ENCODE measurements at regions not wholly inside any gene's neighbourhood (a gene's known extent, or its start where the extent isn't known, plus 50 kb on each side); places are given as distances from the start of the nearest gene placed in this dataset.

GRCh38 chr4:38222892-38223291 is 262.7 kb downstream of the PTTG2 start:
- H4K20me1 ChIP-seq (ENCODE audit: insufficient read depth), result no peaks in the 10 kb centered on the region
- H3K9me3 ChIP-seq (ENCODE audit: low read length), result no peaks in the 10 kb centered on the region
- no peaks in the 10 kb centered on the region for H3K36me3 ChIP-seq (ENCODE audit: insufficient read depth, low read length)
- no peak overlapping the region for H3K4me3 ChIP-seq (ENCODE audit: low read length)
- H3K27me3 ChIP-seq (ENCODE audit: insufficient read depth, low read depth, low read length), result no peaks in the 10 kb centered on the region
- no peak overlapping the region for H3K9ac ChIP-seq (ENCODE audit: low read length)
- no peak overlapping the region for H3K27ac ChIP-seq (ENCODE audit: low read length)
- TF ChIP-seq POLR2AphosphoS5 (IDR thresholded peaks at IDR 0.05), result no peak
- TF ChIP-seq CTCF (IDR thresholded peaks at IDR 0.05; ENCODE audit: poor library complexity, severe bottlenecking), result no peak
- no peak for TF ChIP-seq RAD21 (conservative IDR thresholded peaks at IDR 0.05)
- no peak for TF ChIP-seq TAF1 (IDR thresholded peaks at IDR 0.05; ENCODE audit: low read depth)
- TF ChIP-seq MXI1 (conservative IDR thresholded peaks at IDR 0.05; ENCODE audit: poor library complexity, severe bottlenecking), result no peak
- TF ChIP-seq REST (IDR thresholded peaks at IDR 0.05; ENCODE audit: borderline replicate concordance), result no peak
- no peak for TF ChIP-seq SMC3 (conservative IDR thresholded peaks at IDR 0.05; ENCODE audit: poor library complexity)
- no peak for TF ChIP-seq EP300 (conservative IDR thresholded peaks at IDR 0.05; ENCODE audit: poor library complexity, severe bottlenecking)
- no peak for TF ChIP-seq EZH2 (IDR thresholded peaks at IDR 0.05; ENCODE audit: borderline replicate concordance, insufficient read depth, low read length, poor library complexity, severe bottlenecking)
- no peaks in the 10 kb centered on the region for H3F3A ChIP-seq (ENCODE audit: insufficient read depth, low read length, poor library complexity, severe bottlenecking)
- no peak overlapping the region for H2AFZ ChIP-seq (ENCODE audit: low read depth, low read length)
- no peak overlapping the region for H3K4me2 ChIP-seq (ENCODE audit: low read length)
- H3K9me2 ChIP-seq (ENCODE audit: insufficient read depth, low read length), result no peaks in the 10 kb centered on the region
- no peaks in the 10 kb centered on the region for H3K79me2 ChIP-seq (replicated peaks; ENCODE audit: insufficient read depth, low read length)

GRCh38 chr4:38223306-38223705 is 263.1 kb downstream of the PTTG2 start:
- no peak for TF ChIP-seq SMC3 (conservative IDR thresholded peaks at IDR 0.05; ENCODE audit: poor library complexity)
- no peak for TF ChIP-seq EP300 (conservative IDR thresholded peaks at IDR 0.05; ENCODE audit: poor library complexity, severe bottlenecking)
- TF ChIP-seq RAD21 (conservative IDR thresholded peaks at IDR 0.05), result no peak
- TF ChIP-seq TAF1 (IDR thresholded peaks at IDR 0.05; ENCODE audit: low read depth), result no peak
- no peak for TF ChIP-seq EZH2 (IDR thresholded peaks at IDR 0.05; ENCODE audit: borderline replicate concordance, insufficient read depth, low read length, poor library complexity, severe bottlenecking)
- TF ChIP-seq REST (IDR thresholded peaks at IDR 0.05; ENCODE audit: borderline replicate concordance), result no peak
- TF ChIP-seq MXI1 (conservative IDR thresholded peaks at IDR 0.05; ENCODE audit: poor library complexity, severe bottlenecking), result no peak
- no peak for TF ChIP-seq POLR2AphosphoS5 (IDR thresholded peaks at IDR 0.05)
- TF ChIP-seq CTCF (IDR thresholded peaks at IDR 0.05; ENCODE audit: poor library complexity, severe bottlenecking), result no peak
- Histone ChIP-seq H3K4me3 (ENCODE audit: low read length) (no peak overlapping the region), H3F3A (ENCODE audit: insufficient read depth, low read length, poor library complexity, severe bottlenecking) (no peaks in the 10 kb centered on the region), H3K79me2 (replicated peaks; ENCODE audit: insufficient read depth, low read length) (no peaks in the 10 kb centered on the region), H2AFZ (ENCODE audit: low read depth, low read length) (no peak overlapping the region), H4K20me1 (ENCODE audit: insufficient read depth) (no peaks in the 10 kb centered on the region), H3K9me2 (ENCODE audit: insufficient read depth, low read length) (no peaks in the 10 kb centered on the region), H3K9me3 (ENCODE audit: low read length) (no peaks in the 10 kb centered on the region), H3K36me3 (ENCODE audit: insufficient read depth, low read length) (no peaks in the 10 kb centered on the region), H3K9ac (ENCODE audit: low read length) (no peak overlapping the region), H3K27me3 (ENCODE audit: insufficient read depth, low read depth, low read length) (no peaks in the 10 kb centered on the region), H3K4me2 (ENCODE audit: low read length) (no peak overlapping the region), H3K27ac (ENCODE audit: low read length) (no peak overlapping the region)
